Common myeloid progenitor, CD34-positive (primary cell): ENCODE measurements at regions not wholly inside any gene's neighbourhood (a gene's known extent, or its start where the extent isn't known, plus 50 kb on each side); places are given as distances from the start of the nearest gene placed in this dataset.

Source experiments
- CTCF ChIA-PET: fragments of 350-600 bp; sonication (Branson Sonifier 250); formaldehyde crosslinking; loops from one replicate; lab custom pipeline; 2021; ENCODE audit warnings: antibody characterized with exemption; lab: Charles Lee
- POLR2A ChIA-PET: fragments of 350-600 bp; sonication (Branson Sonifier 250); formaldehyde crosslinking; loops from one replicate; lab custom pipeline; 2021; ENCODE audit warnings: antibody characterized with exemption; lab: Charles Lee
- DNase-seq, 3 donors: peaks; one replicate each; pipeline versions ENCODE4 v3.0.0 to v3.0.0-alpha.2; 2013
- H3K27ac ChIP-seq, 2 experiments: 1 replicate in 1 of 2; 2 replicates in 1 of 2; pipeline ENCODE4 v1.7.0; 2013; ENCODE audit warnings: inconsistent platforms in 2 of 2, low read length in 2 of 2, mild to moderate bottlenecking in 2 of 2, low read depth in 1 of 2, moderate library complexity in 1 of 2; ENCODE audit not compliant: severe bottlenecking in 2 of 2, insufficient read depth in 1 of 2, poor library complexity in 1 of 2
- H3K27me3 ChIP-seq, 5 experiments: replicated peaks in 2 of 5; 1 replicate in 3 of 5; 2 replicates in 2 of 5; pipeline versions ENCODE4 v1.6.1 to v1.7.0; 2013; ENCODE audit warnings: low read length in 4 of 5, mild to moderate bottlenecking in 2 of 5, moderate library complexity in 2 of 5, inconsistent platforms in 1 of 5; ENCODE audit not compliant: insufficient read depth in 5 of 5, control insufficient read depth in 4 of 5
- H3K36me3 ChIP-seq, 4 experiments: 1 replicate in 2 of 4; 2 replicates in 2 of 4; pipeline versions ENCODE4 v1.6.1 to v1.7.0; 2013; ENCODE audit warnings: low read length in 3 of 4, control low read depth in 1 of 4, mild to moderate bottlenecking in 1 of 4; ENCODE audit not compliant: control insufficient read depth in 4 of 4, insufficient read depth in 4 of 4
- H3K4me1 ChIP-seq, 4 experiments: 1 replicate in 3 of 4; 2 replicates in 1 of 4; pipeline versions ENCODE4 v1.6.1 to v1.7.1; 2013; ENCODE audit warnings: low read length in 3 of 4, mild to moderate bottlenecking in 3 of 4, control low read depth in 1 of 4, inconsistent platforms in 1 of 4, moderate library complexity in 1 of 4; ENCODE audit not compliant: control insufficient read depth in 4 of 4, insufficient read depth in 4 of 4; ENCODE audit errors: control extremely low read depth in 1 of 4
- H3K4me3 ChIP-seq, 7 experiments: 1 replicate in 4 of 7; 2 replicates in 3 of 7; pipeline versions ENCODE4 v1.5.1 to v1.7.0; 2013; ENCODE audit warnings: mild to moderate bottlenecking in 7 of 7, low read length in 6 of 7, moderate library complexity in 6 of 7, inconsistent platforms in 2 of 7, low read depth in 2 of 7, control low read depth in 1 of 7; ENCODE audit not compliant: insufficient read depth in 4 of 7, control insufficient read depth in 1 of 7; ENCODE audit errors: extremely low read depth in 1 of 7
- H3K9me3 ChIP-seq, 5 experiments: 1 replicate in 4 of 5; 2 replicates in 1 of 5; pipeline versions ENCODE4 v1.6.1 to v1.7.1; 2013; ENCODE audit warnings: low read length in 4 of 5, mild to moderate bottlenecking in 2 of 5, inconsistent platforms in 1 of 5, low read depth in 1 of 5, moderate library complexity in 1 of 5; ENCODE audit not compliant: control insufficient read depth in 4 of 5, insufficient read depth in 2 of 5; ENCODE audit errors: control extremely low read depth in 1 of 5
- WGBS: methylation state at CpG from one replicate; pipeline ENCODE4 v1.1.5; 2013; ENCODE audit not compliant: insufficient coverage; 5-methylcytosine and 5-hydroxymethylcytosine counted together

DNA sequence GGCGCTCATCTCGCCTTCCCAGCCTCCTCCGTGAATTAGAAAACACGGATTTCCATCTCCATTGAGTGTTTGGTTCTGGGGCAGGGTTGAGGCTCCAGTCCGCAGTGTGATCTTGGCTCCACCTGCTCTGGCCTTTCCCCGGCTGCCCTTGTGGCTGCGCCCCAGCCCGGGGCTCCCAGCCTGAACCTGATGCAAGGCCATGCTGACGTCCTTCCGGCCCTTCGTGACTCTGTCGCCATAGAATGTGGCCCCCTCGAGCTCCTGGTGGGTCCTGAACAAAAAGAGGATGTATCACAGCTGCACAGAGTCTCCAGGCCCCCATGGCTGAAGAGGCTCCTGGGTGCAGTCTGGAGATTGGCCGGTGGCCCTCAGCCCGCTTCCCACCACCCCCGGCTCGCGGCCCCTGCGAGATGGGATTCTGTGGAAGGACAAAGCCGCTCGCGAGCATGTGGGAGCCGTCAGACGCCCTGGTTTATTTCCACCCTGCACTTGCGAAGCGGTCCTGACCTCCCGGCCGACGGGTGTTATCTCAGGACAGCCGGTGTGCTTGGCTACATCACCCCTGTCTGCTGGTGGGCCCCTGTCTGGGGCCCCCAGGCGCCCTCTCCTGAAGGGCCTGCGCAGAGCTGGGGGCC is 1214.0 kb downstream of the BRD1 start:
- no peaks in the 10 kb centered on the region for H3K4me1 ChIP-seq
- 92% methylated on average over 29 of the region's 32 CpGs for WGBS
- no peak for DNase-seq
- no peak overlapping the region for H3K27ac ChIP-seq
- POLR2A ChIA-PET = no interaction called here
- H3K27me3 ChIP-seq = no peaks in the 10 kb centered on the region
- peaks cover 0 to 5% (median 0%) of the 10 kb centered on the region in 5 experiments for H3K9me3 ChIP-seq
- CTCF ChIA-PET = no interaction called here
- H3K4me3 ChIP-seq = no peak overlapping the region
- H3K36me3 ChIP-seq = no peaks in the 10 kb centered on the region

DNA sequence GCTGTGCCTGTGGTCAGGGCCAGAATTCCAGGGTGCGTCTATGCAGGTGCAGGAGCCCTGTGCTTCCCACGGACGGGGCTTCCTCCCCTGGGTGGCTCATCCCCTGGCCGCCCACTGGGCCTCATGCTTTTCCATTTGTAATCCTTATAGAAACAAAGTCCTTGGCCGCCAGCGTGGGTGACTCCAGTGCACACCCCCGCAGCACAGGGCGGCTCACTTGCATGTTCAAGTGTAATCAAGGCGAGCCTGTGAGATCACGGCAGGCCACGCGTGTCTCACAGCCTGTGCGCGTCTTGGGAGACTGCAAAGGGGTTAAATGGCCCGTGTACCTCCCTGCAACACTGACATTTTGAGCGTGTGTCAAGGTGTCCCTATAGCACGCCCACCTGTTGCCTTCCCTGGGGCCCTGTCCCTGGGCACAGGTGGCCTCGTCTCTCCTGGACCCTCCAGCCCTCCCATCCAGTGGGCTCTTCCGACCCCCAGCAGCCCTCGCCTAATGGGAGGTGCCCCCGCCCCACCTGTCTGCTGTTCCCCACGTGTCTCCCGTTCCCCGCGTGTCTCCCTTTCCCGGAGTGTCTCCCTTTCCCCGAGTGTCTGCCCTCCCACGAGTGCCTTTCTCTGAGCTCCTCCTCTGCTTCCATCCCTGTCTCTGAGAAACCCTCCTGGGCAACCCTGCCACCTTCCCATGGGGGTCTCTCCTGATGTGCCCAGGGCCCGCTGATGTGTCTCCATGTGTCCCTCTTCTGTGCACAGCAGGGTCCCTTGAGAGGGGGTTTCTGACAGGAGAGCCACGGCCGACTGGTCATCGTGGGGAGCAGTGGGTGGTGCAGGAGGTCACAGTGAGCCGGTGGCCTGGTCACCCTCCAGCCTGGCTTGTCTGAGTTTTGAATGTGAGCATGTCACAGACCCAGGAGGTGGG is 1215.3 kb downstream of the BRD1 start:
- Histone ChIP-seq H3K27me3 (no peaks in the 10 kb centered on the region), H3K9me3 (peaks cover 0 to 5% (median 0%) of the 10 kb centered on the region in 5 experiments), H3K27ac (no peak overlapping the region), H3K4me3 (no peak overlapping the region), H3K4me1 (no peaks in the 10 kb centered on the region), H3K36me3 (no peaks in the 10 kb centered on the region)
- 91% methylated on average over 32 of the region's 33 CpGs for WGBS
- DNase-seq = no peak
- POLR2A ChIA-PET = no interaction called here
- CTCF ChIA-PET = no interaction called here

- H3K4me3 ChIP-seq = no peak overlapping the region
- POLR2A ChIA-PET = no interaction called here
- WGBS = 98% methylated on average over 19 of the region's 22 CpGs
- no peak for DNase-seq
- no peak overlapping the region for H3K27ac ChIP-seq
- CTCF ChIA-PET = no interaction called here
- no peaks in the 10 kb centered on the region for H3K4me1 ChIP-seq
- no peaks in the 10 kb centered on the region for H3K27me3 ChIP-seq
- H3K9me3 ChIP-seq = peaks cover 0 to 5% (median 0%) of the 10 kb centered on the region in 5 experiments
- no peaks in the 10 kb centered on the region for H3K36me3 ChIP-seq
Observed at GRCh38 chr22:48609279-48609865, 1218.3 kb downstream of the BRD1 start.

DNA sequence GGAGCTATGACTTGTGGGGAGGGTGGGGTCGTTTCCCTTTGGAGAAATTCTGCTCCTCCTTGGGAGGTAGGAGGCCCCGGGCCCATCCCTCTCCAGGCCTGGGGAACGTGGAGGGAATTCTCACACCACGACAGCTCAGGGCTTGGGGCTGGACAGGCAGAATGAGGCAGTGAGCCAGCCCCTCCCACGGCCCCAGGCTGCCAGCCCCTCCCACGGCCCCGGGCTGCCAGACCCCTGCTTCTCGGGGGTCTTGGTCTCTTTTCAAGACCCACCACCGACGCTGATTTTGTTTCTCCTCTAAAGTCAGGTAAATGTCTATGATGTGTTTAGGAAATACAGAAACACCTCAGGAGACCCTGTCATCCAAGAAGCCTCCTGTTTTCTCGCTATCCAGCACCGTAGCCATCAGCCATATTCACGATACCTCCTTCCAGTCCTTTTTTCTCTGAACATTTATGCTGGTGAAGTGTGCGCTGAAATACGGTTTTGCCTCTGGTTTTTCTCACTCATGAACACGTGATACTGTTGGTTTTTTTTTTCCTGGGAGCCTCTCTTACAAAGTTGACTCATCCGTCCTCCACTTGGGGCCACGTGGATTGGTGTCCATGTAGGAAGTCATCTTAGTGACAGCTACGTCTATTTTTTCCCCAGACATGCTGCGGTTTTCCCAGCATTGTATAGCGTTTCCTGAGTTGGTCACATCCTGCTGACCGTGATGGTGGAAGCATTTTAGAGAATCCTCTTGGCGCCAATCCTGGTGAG is 1219.6 kb downstream of the BRD1 start:
- H3K27me3 ChIP-seq = no peaks in the 10 kb centered on the region
- DNase-seq = no peak
- CTCF ChIA-PET = no interaction called here
- H3K27ac ChIP-seq = no peak overlapping the region
- peaks cover 0 to 5% (median 0%) of the 10 kb centered on the region in 5 experiments for H3K9me3 ChIP-seq
- no peak overlapping the region for H3K4me3 ChIP-seq
- POLR2A ChIA-PET = no interaction called here
- H3K36me3 ChIP-seq = no peaks in the 10 kb centered on the region
- H3K4me1 ChIP-seq = no peaks in the 10 kb centered on the region
- WGBS = 56% methylated on average over 17 of the region's 23 CpGs

DNA sequence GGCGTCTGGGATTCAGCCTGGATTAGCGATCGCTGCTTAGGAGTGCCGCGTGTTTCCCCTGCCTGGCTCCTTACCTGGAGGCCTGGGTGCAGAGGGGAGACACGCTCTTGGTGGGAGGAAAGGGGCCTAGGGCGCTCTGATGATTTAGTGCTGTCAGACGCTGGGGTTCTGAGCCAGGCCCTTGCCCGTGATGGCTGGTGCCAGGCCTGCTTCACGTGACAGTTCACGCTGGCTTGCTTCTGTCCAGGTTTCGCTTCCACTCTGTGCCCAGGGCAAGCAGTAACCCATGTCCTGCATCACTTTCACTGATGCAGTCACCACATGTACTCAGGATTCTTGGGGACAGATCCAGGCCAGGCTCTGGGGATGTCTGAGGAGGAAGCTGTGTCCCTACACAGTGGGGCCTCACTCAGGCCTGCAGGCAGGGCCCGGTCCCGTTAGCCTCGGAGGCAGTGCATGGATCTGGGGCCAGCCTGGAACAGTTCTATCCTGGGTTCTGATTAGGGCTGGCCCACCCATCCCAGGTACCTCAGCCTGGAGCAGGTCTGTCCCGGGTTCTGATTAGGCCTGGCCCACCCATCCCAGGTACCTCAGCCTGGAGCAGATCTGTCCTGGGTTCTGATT is 1220.9 kb downstream of the BRD1 start:
- Histone ChIP-seq H3K9me3 (peaks cover 0 to 5% (median 0%) of the 10 kb centered on the region in 5 experiments), H3K27ac (no peak overlapping the region), H3K4me1 (no peaks in the 10 kb centered on the region), H3K36me3 (no peaks in the 10 kb centered on the region), H3K4me3 (no peak overlapping the region), H3K27me3 (no peaks in the 10 kb centered on the region)
- DNase-seq = no peak
- POLR2A ChIA-PET = no interaction called here
- CTCF ChIA-PET = no interaction called here
- 98% methylated on average over 14 of the region's 16 CpGs for WGBS

- no peaks in the 10 kb centered on the region for H3K4me1 ChIP-seq
- no peak overlapping the region for H3K27ac ChIP-seq
- H3K27me3 ChIP-seq = no peaks in the 10 kb centered on the region
- ChIA-PET POLR2A (no interaction called here), CTCF (no interaction called here)
- H3K36me3 ChIP-seq = no peaks in the 10 kb centered on the region
- no peak for DNase-seq
- WGBS = 100% methylated on average over 6 of the region's 13 CpGs
- peaks cover 0 to 5% (median 0%) of the 10 kb centered on the region in 5 experiments for H3K9me3 ChIP-seq
- no peak overlapping the region for H3K4me3 ChIP-seq
Observed at GRCh38 chr22:48605856-48606481, 1221.7 kb downstream of the BRD1 start.
